Suprapubic skin (tissue), 4 donors: ENCODE measurements at regions not wholly inside any gene's neighbourhood (a gene's known extent, or its start where the extent isn't known, plus 50 kb on each side); places are given as distances from the start of the nearest gene placed in this dataset.

Source experiments
- DNase-seq, 2 donors: peaks; one replicate each; pipeline ENCODE4 v3.0.0-alpha.2; 2019; ENCODE audit warnings: low spot score in 2 of 2
- H3K27ac ChIP-seq: fragments of 200-600 bp; sonication (generic); one replicate; pipeline ENCODE4 v1.5.1; 2019
- H3K27me3 ChIP-seq: fragments of 200-600 bp; sonication (generic); one replicate; pipeline ENCODE4 v1.5.1; 2019
- H3K36me3 ChIP-seq: fragments of 200-600 bp; sonication (generic); one replicate; pipeline ENCODE4 v1.5.1; 2019
- H3K4me1 ChIP-seq: fragments of 200-600 bp; sonication (generic); one replicate; pipeline ENCODE4 v1.5.1; 2019
- H3K4me3 ChIP-seq: fragments of 200-600 bp; sonication (generic); one replicate; pipeline ENCODE4 v1.5.1; 2019; ENCODE audit warnings: mild to moderate bottlenecking
- H3K9me3 ChIP-seq: fragments of 200-600 bp; sonication (generic); one replicate; pipeline ENCODE4 v1.5.1; 2019
- CTCF ChIP-seq, 2 donors: fragments of 200-600 bp in 1 of 2; fragments of 450-650 bp in 1 of 2; sonication (generic) in 1 of 2; IDR thresholded peaks; one replicate each; pipeline ENCODE4 v1.5.1; 2016 to 2019; ENCODE audit warnings: antibody characterized with exemption in 2 of 2, mild to moderate bottlenecking in 1 of 2, moderate library complexity in 1 of 2
- EP300 ChIP-seq: sonication (generic); formaldehyde crosslinking; IDR thresholded peaks from one replicate; pipeline ENCODE4 v1.6.1; 2017; ENCODE audit warnings: antibody characterized with exemption
- POLR2A ChIP-seq, 2 donors: fragments of 450-650 bp; IDR thresholded peaks; one replicate each; pipeline ENCODE4 v1.6.1; 2017; ENCODE audit warnings: antibody characterized with exemption in 2 of 2, mild to moderate bottlenecking in 2 of 2, moderate library complexity in 2 of 2
- POLR2AphosphoS5 ChIP-seq, 3 donors: sonication (generic); formaldehyde crosslinking; IDR thresholded peaks; one replicate each; pipeline ENCODE4 v1.6.1; 2017; ENCODE audit warnings: antibody characterized with exemption in 3 of 3
- WGBS: methylation state at CpG from one replicate; pipeline ENCODE4 v1.1.5; 2018; 5-methylcytosine and 5-hydroxymethylcytosine counted together

- DNase-seq = no peak
- WGBS = 75% methylated on average over 10 of the region's 10 CpGs
- no peaks in the 10 kb centered on the region for H3K9me3 ChIP-seq
- TF ChIP-seq CTCF (IDR thresholded peaks at IDR 0.05) (no peak), POLR2A (IDR thresholded peaks at IDR 0.05) (no peak), POLR2AphosphoS5 (IDR thresholded peaks at IDR 0.05) (no peak), EP300 (no peak)
- no peak overlapping the region for H3K4me3 ChIP-seq
- H3K4me1 ChIP-seq = no peaks in the 10 kb centered on the region
- H3K27me3 ChIP-seq = no peaks in the 10 kb centered on the region
- H3K27ac ChIP-seq = no peak overlapping the region
- no peaks in the 10 kb centered on the region for H3K36me3 ChIP-seq
Observed at GRCh38 chr14:26081043-26081442, 516.8 kb downstream of the NOVA1 start.

- H3K4me3 ChIP-seq = no peak overlapping the region
- no peaks in the 10 kb centered on the region for H3K27me3 ChIP-seq
- DNase-seq = no peak
- H3K27ac ChIP-seq = no peak overlapping the region
- TF ChIP-seq POLR2AphosphoS5 (IDR thresholded peaks at IDR 0.05) (no peak), EP300 (no peak), POLR2A (IDR thresholded peaks at IDR 0.05) (no peak), CTCF (IDR thresholded peaks at IDR 0.05) (no peak)
- H3K36me3 ChIP-seq = no peaks in the 10 kb centered on the region
- WGBS = 49% methylated on average over 2 of the region's 2 CpGs
- H3K9me3 ChIP-seq = no peaks in the 10 kb centered on the region
- no peaks in the 10 kb centered on the region for H3K4me1 ChIP-seq
Observed at GRCh38 chr14:26078561-26078960, 519.3 kb downstream of the NOVA1 start.

GRCh38 chr14:26074892-26075291, 522.9 kb downstream of the NOVA1 start:
- TF ChIP-seq CTCF (IDR thresholded peaks at IDR 0.05) = no peak
- TF ChIP-seq POLR2A (IDR thresholded peaks at IDR 0.05) = no peak
- no peak for TF ChIP-seq EP300
- TF ChIP-seq POLR2AphosphoS5 (IDR thresholded peaks at IDR 0.05) = no peak
- WGBS = 94% methylated on average over 2 of the region's 2 CpGs
- no peaks in the 10 kb centered on the region for H3K9me3 ChIP-seq
- no peaks in the 10 kb centered on the region for H3K36me3 ChIP-seq
- no peak overlapping the region for H3K27ac ChIP-seq
- no peak for DNase-seq
- H3K4me1 ChIP-seq = no peaks in the 10 kb centered on the region
- H3K27me3 ChIP-seq = no peaks in the 10 kb centered on the region
- no peak overlapping the region for H3K4me3 ChIP-seq

- no peaks in the 10 kb centered on the region for H3K36me3 ChIP-seq
- H3K9me3 ChIP-seq = no peaks in the 10 kb centered on the region
- TF ChIP-seq POLR2AphosphoS5 (IDR thresholded peaks at IDR 0.05) = no peak
- no peak overlapping the region for H3K27ac ChIP-seq
- H3K27me3 ChIP-seq = no peaks in the 10 kb centered on the region
- H3K4me3 ChIP-seq = no peak overlapping the region
- no peak for DNase-seq
- 54% methylated on average over 3 of the region's 3 CpGs for WGBS
- H3K4me1 ChIP-seq = no peaks in the 10 kb centered on the region
Observed at GRCh38 chr14:26070443-26070842, 527.4 kb downstream of the NOVA1 start.

- no peak for DNase-seq
- TF ChIP-seq EP300 = no peak
- TF ChIP-seq POLR2AphosphoS5 (IDR thresholded peaks at IDR 0.05) = no peak
- no peak for TF ChIP-seq CTCF (IDR thresholded peaks at IDR 0.05)
- TF ChIP-seq POLR2A (IDR thresholded peaks at IDR 0.05) = no peak
- Histone ChIP-seq H3K27ac (no peak overlapping the region), H3K36me3 (no peaks in the 10 kb centered on the region), H3K27me3 (no peaks in the 10 kb centered on the region), H3K4me1 (no peaks in the 10 kb centered on the region), H3K4me3 (no peak overlapping the region), H3K9me3 (no peaks in the 10 kb centered on the region)
- WGBS = 89% methylated on average over 3 of the region's 3 CpGs
Observed at GRCh38 chr14:26067786-26068459, 529.9 kb downstream of the NOVA1 start.

GRCh38 chr14:26067341-26067740, 530.5 kb downstream of the NOVA1 start:
- Histone ChIP-seq H3K4me1 (no peaks in the 10 kb centered on the region), H3K27ac (no peak overlapping the region), H3K4me3 (no peak overlapping the region), H3K36me3 (no peaks in the 10 kb centered on the region), H3K9me3 (no peaks in the 10 kb centered on the region), H3K27me3 (no peaks in the 10 kb centered on the region)
- TF ChIP-seq CTCF (IDR thresholded peaks at IDR 0.05) = no peak
- no peak for TF ChIP-seq EP300
- TF ChIP-seq POLR2A (IDR thresholded peaks at IDR 0.05) = no peak
- TF ChIP-seq POLR2AphosphoS5 (IDR thresholded peaks at IDR 0.05) = no peak
- WGBS = 89% methylated on average over 2 of the region's 2 CpGs
- DNase-seq = no peak
